ENCODE measurements at regions not wholly inside any gene's neighbourhood (a gene's known extent, or its start where the extent isn't known, plus 50 kb on each side); places are given as distances from the start of the nearest gene placed in this dataset.

DNA sequence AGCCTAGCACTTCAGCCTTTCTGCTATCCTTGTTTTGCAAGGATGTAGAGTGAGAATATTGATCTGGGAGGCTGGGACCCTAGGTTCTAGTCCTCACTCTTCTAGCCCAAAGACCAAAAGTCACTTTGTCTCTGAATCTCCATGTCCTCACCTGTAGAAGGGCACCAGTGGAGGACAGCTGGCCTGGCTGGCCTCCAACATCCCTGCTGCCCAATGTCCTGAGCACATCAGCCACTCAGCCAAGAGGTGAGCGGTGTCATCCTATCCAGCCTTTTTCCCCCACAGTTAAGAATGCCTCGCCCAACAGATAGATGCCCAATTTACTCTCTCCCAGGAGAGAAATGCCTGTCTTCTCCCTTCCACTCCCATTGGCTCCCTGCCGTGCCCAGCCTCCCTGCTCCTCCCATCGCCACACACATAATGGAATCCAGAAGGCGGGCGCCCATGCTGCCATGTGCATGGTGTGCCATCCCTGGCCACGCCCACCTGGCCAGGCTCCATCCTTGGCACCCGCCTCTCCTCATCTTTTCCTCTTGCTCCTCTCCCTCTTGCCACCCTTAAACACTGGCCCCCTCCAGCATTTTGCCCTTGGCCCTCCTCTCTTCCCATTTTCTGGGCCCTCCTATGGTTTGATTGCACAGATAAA is 157.3 kb upstream of the SDK2 start:
- Histone ChIP-seq H3K27ac (no peak overlapping the region), H3K36me3 (no peaks in the 10 kb centered on the region), H3K27me3 (peaks cover 7% of the 10 kb centered on the region), H3K9me3 (no peaks in the 10 kb centered on the region), H3K4me1 (peaks cover 0 to 15% (median 4%) of the 10 kb centered on the region in 4 donors), H3K4me3 (no peak overlapping the region)
- intact Hi-C loops (cut with DNase I; ENCODE audit: low total_unique reads) (no loop called here), in situ Hi-C loops (cut with MboI; ENCODE audit: low pct_ligation_motif_present in 1 of 4, low pct_unique_long_range_greater_than_20kb in 1 of 4, low sequenced_read_pairs in 3 of 4) (no loop called here)
- no peak for DNase-seq
- 71 to 93% methylated on average over 6 to 8 of the region's 8 CpGs for WGBS, 2 donors (ENCODE audit: low coverage in 1 of 2)
- TF ChIP-seq, protein P1, sequence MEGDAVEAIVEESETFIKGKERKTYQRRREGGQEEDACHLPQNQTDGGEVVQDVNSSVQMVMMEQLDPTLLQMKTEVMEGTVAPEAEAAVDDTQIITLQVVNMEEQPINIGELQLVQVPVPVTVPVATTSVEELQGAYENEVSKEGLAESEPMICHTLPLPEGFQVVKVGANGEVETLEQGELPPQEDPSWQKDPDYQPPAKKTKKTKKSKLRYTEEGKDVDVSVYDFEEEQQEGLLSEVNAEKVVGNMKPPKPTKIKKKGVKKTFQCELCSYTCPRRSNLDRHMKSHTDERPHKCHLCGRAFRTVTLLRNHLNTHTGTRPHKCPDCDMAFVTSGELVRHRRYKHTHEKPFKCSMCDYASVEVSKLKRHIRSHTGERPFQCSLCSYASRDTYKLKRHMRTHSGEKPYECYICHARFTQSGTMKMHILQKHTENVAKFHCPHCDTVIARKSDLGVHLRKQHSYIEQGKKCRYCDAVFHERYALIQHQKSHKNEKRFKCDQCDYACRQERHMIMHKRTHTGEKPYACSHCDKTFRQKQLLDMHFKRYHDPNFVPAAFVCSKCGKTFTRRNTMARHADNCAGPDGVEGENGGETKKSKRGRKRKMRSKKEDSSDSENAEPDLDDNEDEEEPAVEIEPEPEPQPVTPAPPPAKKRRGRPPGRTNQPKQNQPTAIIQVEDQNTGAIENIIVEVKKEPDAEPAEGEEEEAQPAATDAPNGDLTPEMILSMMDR (IDR thresholded peaks at IDR 0.05) = no peak
- TF ChIP-seq POLR2A (IDR thresholded peaks at IDR 0.05) (no peak), EP300 (IDR thresholded peaks at IDR 0.05; ENCODE audit: low read depth) (no peak), POLR2AphosphoS5 (IDR thresholded peaks at IDR 0.05) (no peak)

DNA sequence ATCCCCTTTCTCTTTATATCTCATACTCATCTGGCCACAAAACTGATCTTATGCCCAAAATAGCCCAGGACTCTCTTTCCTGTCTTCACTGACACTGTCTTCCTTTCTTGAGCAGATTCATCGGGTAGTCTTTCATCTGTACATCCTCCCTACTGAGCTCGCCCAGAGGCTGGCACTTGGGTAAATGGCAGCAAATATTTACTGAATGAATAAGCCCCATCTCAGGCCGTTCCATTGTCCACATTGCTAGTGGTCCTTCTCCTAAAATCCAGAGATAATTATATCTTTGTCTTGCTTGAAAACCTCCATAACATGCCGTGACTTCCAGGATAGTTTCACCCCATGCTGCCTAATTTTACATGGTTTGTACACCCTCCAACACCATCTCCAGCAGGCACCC is 158.1 kb upstream of the SDK2 start:
- H3K4me3 ChIP-seq = no peak overlapping the region
- WGBS, 2 donors (ENCODE audit: low coverage in 1 of 2) = 73 to 74% methylated on average over 4 of the region's 4 CpGs
- TF ChIP-seq POLR2AphosphoS5 (IDR thresholded peaks at IDR 0.05) (no peak), POLR2A (IDR thresholded peaks at IDR 0.05) (no peak), EP300 (IDR thresholded peaks at IDR 0.05; ENCODE audit: low read depth) (no peak)
- TF ChIP-seq, protein P1 (IDR thresholded peaks at IDR 0.05) = no peak
- no peaks in the 10 kb centered on the region for H3K9me3 ChIP-seq
- peaks cover 7% of the 10 kb centered on the region for H3K27me3 ChIP-seq
- H3K4me1 ChIP-seq = peaks cover 0 to 12% (median 4%) of the 10 kb centered on the region in 4 donors
- DNase-seq = no peak
- intact Hi-C loops (cut with DNase I; ENCODE audit: low total_unique reads) (no loop called here), in situ Hi-C loops (cut with MboI; ENCODE audit: low pct_ligation_motif_present in 1 of 4, low pct_unique_long_range_greater_than_20kb in 1 of 4, low sequenced_read_pairs in 3 of 4) (no loop called here)
- H3K27ac ChIP-seq = no peak overlapping the region
- H3K36me3 ChIP-seq = no peaks in the 10 kb centered on the region

DNA sequence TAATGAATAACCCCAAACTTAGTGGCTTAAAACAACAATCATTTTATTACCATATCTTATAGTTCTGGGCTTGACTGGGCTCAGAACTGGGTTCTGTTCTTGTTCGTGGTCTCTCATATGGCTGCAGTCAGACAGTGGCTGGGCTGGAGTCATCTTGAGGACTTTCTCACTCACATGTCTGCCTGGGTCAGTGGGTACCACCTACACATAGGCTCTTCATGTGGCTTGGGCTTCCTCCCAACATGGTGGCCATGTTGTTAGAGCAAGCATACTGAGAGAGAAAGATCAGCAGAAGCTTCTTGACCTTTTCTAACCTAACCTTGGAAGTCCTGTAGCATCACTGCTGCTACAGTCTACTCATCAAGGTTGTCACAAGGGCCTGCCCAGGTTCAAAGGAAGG is 158.6 kb upstream of the SDK2 start:
- WGBS, 2 donors (ENCODE audit: low coverage in 1 of 2) = 100% methylated on average over 1 of the region's 1 CpG; no CpG with 5 or more reads in 1 of the 2 donors
- in situ Hi-C loops (cut with MboI; ENCODE audit: low pct_ligation_motif_present in 1 of 4, low pct_unique_long_range_greater_than_20kb in 1 of 4, low sequenced_read_pairs in 3 of 4) = no loop called here
- no peak for TF ChIP-seq POLR2AphosphoS5 (IDR thresholded peaks at IDR 0.05)
- no peak for TF ChIP-seq POLR2A (IDR thresholded peaks at IDR 0.05)
- TF ChIP-seq, protein P1 (IDR thresholded peaks at IDR 0.05) = no peak
- no peak for TF ChIP-seq EP300 (IDR thresholded peaks at IDR 0.05; ENCODE audit: low read depth)
- Histone ChIP-seq H3K36me3 (no peaks in the 10 kb centered on the region), H3K27ac (no peak overlapping the region), H3K9me3 (no peaks in the 10 kb centered on the region), H3K4me3 (no peak overlapping the region), H3K4me1 (peaks cover 0 to 6% (median 2%) of the 10 kb centered on the region in 4 donors), H3K27me3 (peaks cover 7% of the 10 kb centered on the region)
- intact Hi-C loops (cut with DNase I; ENCODE audit: low total_unique reads) = no loop called here
- no peak for DNase-seq

DNA sequence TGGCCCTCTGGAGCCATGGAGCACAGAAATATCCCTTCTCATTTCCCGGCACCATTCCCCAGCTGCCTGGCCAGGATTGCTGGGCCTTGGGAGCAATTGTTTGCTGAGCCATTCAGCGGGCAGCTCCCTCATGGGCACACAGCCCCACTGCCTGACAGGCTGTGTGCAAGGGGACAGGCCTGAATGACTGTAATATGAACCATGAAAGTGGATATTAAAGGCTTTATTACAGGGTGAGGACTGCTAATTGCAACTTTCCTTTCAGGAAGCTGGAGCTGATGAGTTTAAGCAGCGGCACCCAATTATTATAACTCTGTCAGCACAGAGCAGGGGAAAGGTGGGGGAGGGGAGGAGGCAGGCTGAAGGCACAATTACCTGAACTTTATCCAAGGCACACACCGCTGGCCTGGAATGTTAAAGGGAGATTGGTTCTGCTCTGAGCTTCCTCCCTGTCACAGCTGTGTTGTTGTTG is 159.8 kb upstream of the SDK2 start:
- in situ Hi-C loops (cut with MboI; ENCODE audit: low pct_ligation_motif_present in 1 of 4, low pct_unique_long_range_greater_than_20kb in 1 of 4, low sequenced_read_pairs in 3 of 4) = no loop called here
- peaks cover 7% of the 10 kb centered on the region for H3K27me3 ChIP-seq
- intact Hi-C loops (cut with DNase I; ENCODE audit: low total_unique reads) = no loop called here
- no peaks in the 10 kb centered on the region for H3K9me3 ChIP-seq
- no peaks in the 10 kb centered on the region for H3K36me3 ChIP-seq
- TF ChIP-seq EP300 (IDR thresholded peaks at IDR 0.05; ENCODE audit: low read depth) (no peak), POLR2AphosphoS5 (IDR thresholded peaks at IDR 0.05) (no peak), POLR2A (IDR thresholded peaks at IDR 0.05) (no peak)
- TF ChIP-seq, protein P1 (IDR thresholded peaks at IDR 0.05) = no peak
- DNase-seq = peak; percentile 38
- no peaks in the 10 kb centered on the region for H3K4me1 ChIP-seq
- no peak overlapping the region for H3K4me3 ChIP-seq
- no peak overlapping the region for H3K27ac ChIP-seq
- WGBS, 2 donors (ENCODE audit: low coverage in 1 of 2) = 45 to 52% methylated on average over 2 to 4 of the region's 4 CpGs

Measured in transverse colon (tissue), 4 donors.